Sigmoid colon (tissue), 6 donors: ENCODE measurements at regions not wholly inside any gene's neighbourhood (a gene's known extent, or its start where the extent isn't known, plus 50 kb on each side); places are given as distances from the start of the nearest gene placed in this dataset.

ENCODE experiments used
- DNase-seq: peaks from one replicate; pipeline ENCODE4 v3.0.0-alpha.2; 2019
- H3K27ac ChIP-seq, 4 donors: fragments of 200-600 bp; sonication (generic); one replicate each; pipeline ENCODE4 v1.5.1; 2016 to 2019; ENCODE audit warnings: mild to moderate bottlenecking in 1 of 4
- H3K27me3 ChIP-seq, 3 donors: fragments of 200-600 bp; sonication (generic); one replicate each; pipeline ENCODE4 v1.5.1; 2019; ENCODE audit warnings: mild to moderate bottlenecking in 1 of 3
- H3K36me3 ChIP-seq, 4 donors: fragments of 200-600 bp; sonication (generic); one replicate each; pipeline ENCODE4 v1.5.1; 2016 to 2019
- H3K4me1 ChIP-seq, 4 donors: fragments of 200-600 bp; sonication (generic); one replicate each; pipeline ENCODE4 v1.5.1; 2017 to 2019
- H3K4me3 ChIP-seq, 4 donors: fragments of 200-600 bp; sonication (generic); one replicate each; pipeline ENCODE4 v1.5.1; 2017 to 2019; ENCODE audit warnings: mild to moderate bottlenecking in 2 of 4, moderate library complexity in 1 of 4
- H3K9me3 ChIP-seq, 4 donors: fragments of 200-600 bp in 3 of 4; sonication (generic) in 3 of 4; one replicate each; pipeline versions ENCODE4 v1.5.1 to v1.6.1; 2013 to 2019
- CTCF ChIP-seq, 4 experiments: fragments of 450-650 bp in 3 of 4; fragments of 200-600 bp in 1 of 4; IDR thresholded peaks; one replicate each; pipeline ENCODE4 v1.5.1; 2016 to 2019; ENCODE audit warnings: antibody characterized with exemption in 4 of 4, mild to moderate bottlenecking in 3 of 4, moderate library complexity in 2 of 4
- EP300 ChIP-seq, 4 donors: sonication (generic); formaldehyde crosslinking; IDR thresholded peaks; one replicate each; pipeline ENCODE4 v1.6.1; 2017; ENCODE audit warnings: antibody characterized with exemption in 4 of 4
- POLR2A ChIP-seq, 2 donors: fragments of 450-650 bp; IDR thresholded peaks; one replicate each; pipeline ENCODE4 v1.6.1; 2016; ENCODE audit warnings: antibody characterized with exemption in 2 of 2, mild to moderate bottlenecking in 2 of 2, moderate library complexity in 2 of 2
- POLR2AphosphoS5 ChIP-seq, 4 donors: sonication (generic); formaldehyde crosslinking; IDR thresholded peaks; one replicate each; pipeline ENCODE4 v1.6.1; 2017; ENCODE audit warnings: antibody characterized with exemption in 4 of 4
- WGBS, 2 donors: extraction: QIAGEN DNeasy Blood & Tissue Kit; methylation state at CpG; one replicate each; pipeline ENCODE4 v1.1.7; 2013; 5-methylcytosine and 5-hydroxymethylcytosine counted together
- intact Hi-C: fragments of 100-400 bp; cut with DNase I; formaldehyde crosslinking; loops from one replicate; pipeline ENCODE4 v1.15.1; 2023
- donor health status: healthy with polysubstance abuse.
- donor health status: healthy.

- Histone ChIP-seq H3K4me1 (no peaks in the 10 kb centered on the region), H3K9me3 (no peaks in the 10 kb centered on the region), H3K27ac (no peak overlapping the region), H3K27me3 (no peaks in the 10 kb centered on the region), H3K4me3 (no peak overlapping the region), H3K36me3 (no peaks in the 10 kb centered on the region)
- DNase-seq: no peak
- no peak for TF ChIP-seq EP300 (IDR thresholded peaks at IDR 0.05)
- TF ChIP-seq POLR2A (IDR thresholded peaks at IDR 0.05): no peak
- TF ChIP-seq CTCF (IDR thresholded peaks at IDR 0.05): no peak
- TF ChIP-seq POLR2AphosphoS5 (IDR thresholded peaks at IDR 0.05): no peak
- intact Hi-C loops: no loop called here
- 83 to 90% methylated on average over 1 of the region's 1 CpG for WGBS, 2 donors
Observed at GRCh38 chr5:161034451-161034850, 182.4 kb upstream of the ATP10B start.

- WGBS, 2 donors: 47 to 54% methylated on average over 3 of the region's 3 CpGs
- intact Hi-C loops: no loop called here
Observed at GRCh38 chr5:161030229-161030628, 178.2 kb upstream of the ATP10B start.

GRCh38 chr5:161027763-161028162 is 175.8 kb upstream of the ATP10B start:
- TF ChIP-seq POLR2AphosphoS5 (IDR thresholded peaks at IDR 0.05) (no peak), EP300 (IDR thresholded peaks at IDR 0.05) (no peak), CTCF (IDR thresholded peaks at IDR 0.05) (no peak), POLR2A (IDR thresholded peaks at IDR 0.05) (no peak)
- H3K27me3 ChIP-seq: no peaks in the 10 kb centered on the region
- intact Hi-C loops: no loop called here
- no peaks in the 10 kb centered on the region for H3K36me3 ChIP-seq
- DNase-seq: no peak
- H3K4me3 ChIP-seq: no peak overlapping the region
- no peaks in the 10 kb centered on the region for H3K9me3 ChIP-seq
- no peaks in the 10 kb centered on the region for H3K4me1 ChIP-seq
- H3K27ac ChIP-seq: no peak overlapping the region

More at GRCh38 chr5:161030229-161030628, 178.2 kb upstream of the ATP10B start:
- no peaks in the 10 kb centered on the region for H3K36me3 ChIP-seq
- H3K27ac ChIP-seq: no peak overlapping the region
- TF ChIP-seq POLR2A (IDR thresholded peaks at IDR 0.05): no peak
- no peak for TF ChIP-seq CTCF (IDR thresholded peaks at IDR 0.05)
- TF ChIP-seq POLR2AphosphoS5 (IDR thresholded peaks at IDR 0.05): no peak
- TF ChIP-seq EP300 (IDR thresholded peaks at IDR 0.05): no peak
- no peaks in the 10 kb centered on the region for H3K4me1 ChIP-seq
- no peaks in the 10 kb centered on the region for H3K9me3 ChIP-seq
- no peaks in the 10 kb centered on the region for H3K27me3 ChIP-seq
- DNase-seq: no peak
- H3K4me3 ChIP-seq: no peak overlapping the region

- intact Hi-C loops: no loop called here
- Histone ChIP-seq H3K27ac (no peak overlapping the region), H3K9me3 (no peaks in the 10 kb centered on the region), H3K27me3 (no peaks in the 10 kb centered on the region), H3K4me1 (no peaks in the 10 kb centered on the region), H3K4me3 (no peak overlapping the region), H3K36me3 (no peaks in the 10 kb centered on the region)
- TF ChIP-seq POLR2A (IDR thresholded peaks at IDR 0.05): no peak
- TF ChIP-seq EP300 (IDR thresholded peaks at IDR 0.05): no peak
- WGBS, 2 donors: 92 to 95% methylated on average over 4 of the region's 4 CpGs
- DNase-seq: no peak
Observed at GRCh38 chr5:161023551-161023950, 171.5 kb upstream of the ATP10B start.

GRCh38 chr5:161022151-161022550 is 170.1 kb upstream of the ATP10B start:
- Histone ChIP-seq H3K9me3 (no peaks in the 10 kb centered on the region), H3K27me3 (no peaks in the 10 kb centered on the region), H3K27ac (no peak overlapping the region), H3K36me3 (no peaks in the 10 kb centered on the region), H3K4me3 (no peak overlapping the region), H3K4me1 (no peaks in the 10 kb centered on the region)
- DNase-seq: no peak
- no peak for TF ChIP-seq EP300 (IDR thresholded peaks at IDR 0.05)
- no peak for TF ChIP-seq CTCF (IDR thresholded peaks at IDR 0.05)
- TF ChIP-seq POLR2A (IDR thresholded peaks at IDR 0.05): no peak
- TF ChIP-seq POLR2AphosphoS5 (IDR thresholded peaks at IDR 0.05): no peak
- intact Hi-C loops: no loop called here
- 73 to 87% methylated on average over 2 of the region's 2 CpGs for WGBS, 2 donors
